ENCODE measurements at regions not wholly inside any gene's neighbourhood (a gene's known extent, or its start where the extent isn't known, plus 50 kb on each side); places are given as distances from the start of the nearest gene placed in this dataset.
"Not testable (repeated sequence)": the region's sequence is repeated elsewhere in the genome, so short reads cannot be mapped to it uniquely, and the experiment has no call there.

- DNase-seq, result no peak
Measured at GRCh38 chr4:115278830-115279229, 165.4 kb upstream of the NDST4 start.

- DNase-seq, result no peak
Measured at GRCh38 chr4:115275615-115276014, 162.2 kb upstream of the NDST4 start.

GRCh38 chr4:115274545-115274944, 161.1 kb upstream of the NDST4 start:
- peak in 1 of 5 donors; percentile 27 for DNase-seq

- DNase-seq, result peak in 1 of 5 donors; percentile 3
Measured at GRCh38 chr4:115272594-115272993, 159.2 kb upstream of the NDST4 start.

- DNase-seq, result peak in 1 of 5 donors; percentile 44
Measured at GRCh38 chr4:115272185-115272584, 158.8 kb upstream of the NDST4 start.

- DNase-seq, result no peak
Measured at GRCh38 chr4:115260195-115260594, 146.8 kb upstream of the NDST4 start.

GRCh38 chr4:115259642-115260041, 146.2 kb upstream of the NDST4 start:
- DNase-seq, result no peak

- DNase-seq, result no peak
Measured at GRCh38 chr4:115249808-115250207, 136.4 kb upstream of the NDST4 start.

GRCh38 chr4:115234405-115235093, 121.1 kb upstream of the NDST4 start:
- DNase-seq, result peak in 1 of 5 donors; percentile 1

- no peak for DNase-seq
Measured at GRCh38 chr4:115233600-115233999, 120.2 kb upstream of the NDST4 start.

GRCh38 chr4:115229873-115230272, 116.5 kb upstream of the NDST4 start:
- DNase-seq, result no peak

- no peak for DNase-seq
Measured at GRCh38 chr4:115228851-115229250, 115.4 kb upstream of the NDST4 start.

- no peak for DNase-seq
Measured at GRCh38 chr4:115222061-115222460, 108.6 kb upstream of the NDST4 start.

- no peak for DNase-seq
Measured at GRCh38 chr4:115219862-115220261, 106.4 kb upstream of the NDST4 start.

- DNase-seq, result no peak
Measured at GRCh38 chr4:115219315-115219860, 106.0 kb upstream of the NDST4 start.

GRCh38 chr4:115215935-115216334, 102.5 kb upstream of the NDST4 start:
- no peak for DNase-seq

GRCh38 chr4:115213716-115214115, 100.3 kb upstream of the NDST4 start:
- no peak for DNase-seq

- no peak for DNase-seq
Measured at GRCh38 chr4:115201042-115201330, 87.6 kb upstream of the NDST4 start.

- DNase-seq, result not testable (repeated sequence)
Measured at GRCh38 chr4:115200201-115201041, 87.0 kb upstream of the NDST4 start.

GRCh38 chr4:115194612-115195011, 81.2 kb upstream of the NDST4 start:
- DNase-seq, result not testable (repeated sequence)

- DNase-seq, result no peak
Measured at GRCh38 chr4:115190529-115190928, 77.1 kb upstream of the NDST4 start.

- no peak for DNase-seq
Measured at GRCh38 chr4:115187136-115187535, 73.7 kb upstream of the NDST4 start.

GRCh38 chr4:115179438-115180062, 66.1 kb upstream of the NDST4 start:
- not testable (repeated sequence) for DNase-seq

GRCh38 chr4:115178687-115179086, 65.3 kb upstream of the NDST4 start:
- DNase-seq, result not testable (repeated sequence)
